ENCODE measurements at regions not wholly inside any gene's neighbourhood (a gene's known extent, or its start where the extent isn't known, plus 50 kb on each side); places are given as distances from the start of the nearest gene placed in this dataset.

- DNase-seq: no peak
- Histone ChIP-seq H3K4me3 (ENCODE audit: low read depth, low read length) (no peak overlapping the region), H3K4me1 (ENCODE audit: control insufficient read depth, insufficient read depth, low read length, poor library complexity, severe bottlenecking) (no peaks in the 10 kb centered on the region), H3K27ac (ENCODE audit: insufficient read depth, low read length, poor library complexity, severe bottlenecking) (no peak overlapping the region), H3K27me3 (ENCODE audit: control insufficient read depth, insufficient read depth, low read length) (no peaks in the 10 kb centered on the region), H3K36me3 (ENCODE audit: control insufficient read depth, insufficient read depth, low read length) (no peaks in the 10 kb centered on the region), H3K9me3 (ENCODE audit: control insufficient read depth in 2 of 2, low read length in 2 of 2) (no peaks in the 10 kb centered on the region)
- Mint-ChIP-seq H3K4me3 (no peak overlapping the region), H3K27me3 (peaks cover 4% of the 10 kb centered on the region), H3K36me3 (no peaks in the 10 kb centered on the region), H3K27ac (no peak overlapping the region), H3K4me1 (no peaks in the 10 kb centered on the region), H3K9me3 (peaks cover 0 to 24% (median 6%) of the 10 kb centered on the region in 7 donors)
- ATAC-seq (ENCODE audit: low read depth in 2 of 2): no peak
These were observed 112.5 kb upstream of the ARHGAP28 start for GRCh38 chr18:6616981-6617380.

DNA sequence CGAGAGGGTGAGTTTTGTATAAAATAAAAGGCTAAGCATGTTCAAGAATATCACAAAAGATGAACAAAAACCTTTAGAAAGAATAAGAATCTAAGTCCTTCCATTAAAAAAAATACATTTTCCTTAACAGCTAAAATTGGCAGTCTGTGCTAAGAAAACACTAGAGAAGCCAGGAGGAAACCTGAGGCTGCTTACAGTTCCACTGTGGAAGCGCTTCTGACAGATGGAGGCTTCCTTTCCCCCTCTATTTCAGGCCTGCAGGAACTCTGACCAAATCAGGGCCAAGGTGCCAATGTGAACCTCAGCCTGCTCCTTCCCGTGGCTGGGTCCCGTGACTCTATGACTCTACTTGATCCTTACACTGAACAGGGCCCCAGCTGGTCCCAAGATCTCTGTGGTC is 108.1 kb upstream of the ARHGAP28 start:
- Mint-ChIP-seq H3K36me3 (no peaks in the 10 kb centered on the region), H3K9me3 (peaks cover 0 to 14% (median 1%) of the 10 kb centered on the region in 7 donors), H3K27ac (no peak overlapping the region), H3K4me1 (no peaks in the 10 kb centered on the region), H3K4me3 (no peak overlapping the region), H3K27me3 (peaks cover 4% of the 10 kb centered on the region)
- no peaks in the 10 kb centered on the region for H3K4me1 ChIP-seq (ENCODE audit: control insufficient read depth, insufficient read depth, low read length, poor library complexity, severe bottlenecking)
- H3K9me3 ChIP-seq (ENCODE audit: control insufficient read depth in 2 of 2, low read length in 2 of 2): no peaks in the 10 kb centered on the region
- no peak overlapping the region for H3K4me3 ChIP-seq (ENCODE audit: low read depth, low read length)
- no peak for ATAC-seq (ENCODE audit: low read depth in 2 of 2)
- H3K27me3 ChIP-seq (ENCODE audit: control insufficient read depth, insufficient read depth, low read length): no peaks in the 10 kb centered on the region
- H3K36me3 ChIP-seq (ENCODE audit: control insufficient read depth, insufficient read depth, low read length): no peaks in the 10 kb centered on the region
- DNase-seq: no peak
- no peak overlapping the region for H3K27ac ChIP-seq (ENCODE audit: insufficient read depth, low read length, poor library complexity, severe bottlenecking)

GRCh38 chr18:6623278-6623677 is 106.2 kb upstream of the ARHGAP28 start:
- H3K4me1 Mint-ChIP-seq: no peaks in the 10 kb centered on the region
- H3K4me1 ChIP-seq (ENCODE audit: control insufficient read depth, insufficient read depth, low read length, poor library complexity, severe bottlenecking): no peaks in the 10 kb centered on the region
- no peaks in the 10 kb centered on the region for H3K27me3 ChIP-seq (ENCODE audit: control insufficient read depth, insufficient read depth, low read length)
- H3K9me3 ChIP-seq (ENCODE audit: control insufficient read depth in 2 of 2, low read length in 2 of 2): no peaks in the 10 kb centered on the region
- ATAC-seq (ENCODE audit: low read depth in 2 of 2) (no peak), DNase-seq (no peak)
- no peak overlapping the region for H3K27ac ChIP-seq (ENCODE audit: insufficient read depth, low read length, poor library complexity, severe bottlenecking)
- no peaks in the 10 kb centered on the region for H3K36me3 Mint-ChIP-seq
- no peaks in the 10 kb centered on the region for H3K36me3 ChIP-seq (ENCODE audit: control insufficient read depth, insufficient read depth, low read length)
- peaks cover 0 to 14% (median 0%) of the 10 kb centered on the region in 7 donors for H3K9me3 Mint-ChIP-seq
- H3K27ac Mint-ChIP-seq: no peak overlapping the region
- H3K4me3 ChIP-seq (ENCODE audit: low read depth, low read length): no peak overlapping the region
- peaks cover 4% of the 10 kb centered on the region for H3K27me3 Mint-ChIP-seq
- H3K4me3 Mint-ChIP-seq: no peak overlapping the region

GRCh38 chr18:6624271-6624660 is 105.2 kb upstream of the ARHGAP28 start:
- Histone ChIP-seq H3K9me3 (ENCODE audit: control insufficient read depth in 2 of 2, low read length in 2 of 2) (no peaks in the 10 kb centered on the region), H3K4me3 (ENCODE audit: low read depth, low read length) (no peak overlapping the region), H3K36me3 (ENCODE audit: control insufficient read depth, insufficient read depth, low read length) (no peaks in the 10 kb centered on the region), H3K27ac (ENCODE audit: insufficient read depth, low read length, poor library complexity, severe bottlenecking) (no peak overlapping the region), H3K4me1 (ENCODE audit: control insufficient read depth, insufficient read depth, low read length, poor library complexity, severe bottlenecking) (no peaks in the 10 kb centered on the region), H3K27me3 (ENCODE audit: control insufficient read depth, insufficient read depth, low read length) (no peaks in the 10 kb centered on the region)
- Mint-ChIP-seq H3K9me3 (peaks cover 0 to 6% (median 0%) of the 10 kb centered on the region in 7 donors), H3K27ac (no peak overlapping the region), H3K4me1 (no peaks in the 10 kb centered on the region), H3K36me3 (no peaks in the 10 kb centered on the region), H3K4me3 (no peak overlapping the region), H3K27me3 (peaks cover 4% of the 10 kb centered on the region)
- ATAC-seq (ENCODE audit: low read depth in 2 of 2): no peak
- DNase-seq: no peak

GRCh38 chr18:6624661-6625311 is 104.7 kb upstream of the ARHGAP28 start:
- Mint-ChIP-seq H3K27me3 (peaks cover 4% of the 10 kb centered on the region), H3K4me3 (no peak overlapping the region), H3K9me3 (peaks cover 0 to 10% (median 2%) of the 10 kb centered on the region in 7 donors), H3K27ac (no peak overlapping the region), H3K36me3 (no peaks in the 10 kb centered on the region), H3K4me1 (no peaks in the 10 kb centered on the region)
- Histone ChIP-seq H3K4me3 (ENCODE audit: low read depth, low read length) (no peak overlapping the region), H3K9me3 (ENCODE audit: control insufficient read depth in 2 of 2, low read length in 2 of 2) (no peaks in the 10 kb centered on the region), H3K27me3 (ENCODE audit: control insufficient read depth, insufficient read depth, low read length) (no peaks in the 10 kb centered on the region), H3K4me1 (ENCODE audit: control insufficient read depth, insufficient read depth, low read length, poor library complexity, severe bottlenecking) (no peaks in the 10 kb centered on the region), H3K27ac (ENCODE audit: insufficient read depth, low read length, poor library complexity, severe bottlenecking) (no peak overlapping the region), H3K36me3 (ENCODE audit: control insufficient read depth, insufficient read depth, low read length) (no peaks in the 10 kb centered on the region)
- ATAC-seq (ENCODE audit: low read depth in 2 of 2) (no peak), DNase-seq (no peak)

GRCh38 chr18:6625481-6625880 is 104.0 kb upstream of the ARHGAP28 start:
- DNase-seq (no peak), ATAC-seq (ENCODE audit: low read depth in 2 of 2) (no peak)
- Mint-ChIP-seq H3K27ac (no peak overlapping the region), H3K27me3 (peaks cover 4% of the 10 kb centered on the region), H3K9me3 (peaks cover 0 to 4% (median 1%) of the 10 kb centered on the region in 7 donors), H3K4me3 (no peak overlapping the region), H3K4me1 (no peaks in the 10 kb centered on the region), H3K36me3 (no peaks in the 10 kb centered on the region)
- Histone ChIP-seq H3K36me3 (ENCODE audit: control insufficient read depth, insufficient read depth, low read length) (no peaks in the 10 kb centered on the region), H3K4me3 (ENCODE audit: low read depth, low read length) (no peak overlapping the region), H3K9me3 (ENCODE audit: control insufficient read depth in 2 of 2, low read length in 2 of 2) (no peaks in the 10 kb centered on the region), H3K27ac (ENCODE audit: insufficient read depth, low read length, poor library complexity, severe bottlenecking) (no peak overlapping the region), H3K27me3 (ENCODE audit: control insufficient read depth, insufficient read depth, low read length) (no peaks in the 10 kb centered on the region), H3K4me1 (ENCODE audit: control insufficient read depth, insufficient read depth, low read length, poor library complexity, severe bottlenecking) (no peaks in the 10 kb centered on the region)

DNA sequence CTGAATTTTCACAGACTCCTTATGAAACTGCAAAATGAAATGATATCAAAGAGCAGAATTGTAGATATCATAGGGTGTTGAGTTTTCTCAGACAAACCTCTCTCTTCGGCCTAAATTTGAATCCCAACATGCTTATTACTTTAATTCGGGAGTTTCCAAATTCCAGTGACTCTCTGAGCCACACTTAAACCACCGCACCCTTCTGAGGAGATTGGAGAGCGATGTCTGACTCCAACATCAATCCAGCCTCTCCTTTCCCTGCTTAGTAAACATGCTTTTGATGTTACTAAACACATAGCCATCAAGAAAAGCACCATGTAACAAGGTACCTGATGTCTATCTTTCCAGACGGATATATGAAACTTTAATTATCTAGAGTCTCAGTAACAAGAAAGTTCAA is 103.1 kb upstream of the ARHGAP28 start:
- H3K9me3 ChIP-seq (ENCODE audit: control insufficient read depth in 2 of 2, low read length in 2 of 2): no peaks in the 10 kb centered on the region
- no peak for DNase-seq
- Mint-ChIP-seq H3K4me3 (no peak overlapping the region), H3K27ac (no peak overlapping the region), H3K9me3 (peaks cover 0 to 4% (median 1%) of the 10 kb centered on the region in 7 donors), H3K36me3 (no peaks in the 10 kb centered on the region), H3K27me3 (peaks cover 4% of the 10 kb centered on the region), H3K4me1 (no peaks in the 10 kb centered on the region)
- no peaks in the 10 kb centered on the region for H3K27me3 ChIP-seq (ENCODE audit: control insufficient read depth, insufficient read depth, low read length)
- ATAC-seq (ENCODE audit: low read depth in 2 of 2): no peak
- H3K4me1 ChIP-seq (ENCODE audit: control insufficient read depth, insufficient read depth, low read length, poor library complexity, severe bottlenecking): no peaks in the 10 kb centered on the region
- H3K27ac ChIP-seq (ENCODE audit: insufficient read depth, low read length, poor library complexity, severe bottlenecking): no peak overlapping the region
- H3K36me3 ChIP-seq (ENCODE audit: control insufficient read depth, insufficient read depth, low read length): no peaks in the 10 kb centered on the region
- no peak overlapping the region for H3K4me3 ChIP-seq (ENCODE audit: low read depth, low read length)

GRCh38 chr18:6627645-6628044 is 101.9 kb upstream of the ARHGAP28 start:
- no peaks in the 10 kb centered on the region for H3K36me3 ChIP-seq (ENCODE audit: control insufficient read depth, insufficient read depth, low read length)

More at GRCh38 chr18:6627645-6628044, 101.9 kb upstream of the ARHGAP28 start:
- Mint-ChIP-seq H3K27ac (no peak overlapping the region), H3K9me3 (peaks cover 0 to 4% (median 1%) of the 10 kb centered on the region in 7 donors), H3K4me1 (no peaks in the 10 kb centered on the region), H3K27me3 (peaks cover 4% of the 10 kb centered on the region), H3K36me3 (no peaks in the 10 kb centered on the region), H3K4me3 (no peak overlapping the region)
- H3K9me3 ChIP-seq (ENCODE audit: control insufficient read depth in 2 of 2, low read length in 2 of 2): no peaks in the 10 kb centered on the region
- H3K4me1 ChIP-seq (ENCODE audit: control insufficient read depth, insufficient read depth, low read length, poor library complexity, severe bottlenecking): no peaks in the 10 kb centered on the region
- no peak overlapping the region for H3K4me3 ChIP-seq (ENCODE audit: low read depth, low read length)
- no peaks in the 10 kb centered on the region for H3K27me3 ChIP-seq (ENCODE audit: control insufficient read depth, insufficient read depth, low read length)
- no peak overlapping the region for H3K27ac ChIP-seq (ENCODE audit: insufficient read depth, low read length, poor library complexity, severe bottlenecking)
- no peak for ATAC-seq (ENCODE audit: low read depth in 2 of 2)
- no peak for DNase-seq
